ENCODE measurements at regions not wholly inside any gene's neighbourhood (a gene's known extent, or its start where the extent isn't known, plus 50 kb on each side); places are given as distances from the start of the nearest gene placed in this dataset.
A peak's percentile ranks its signal among the peaks of the same experiment; 100 is the strongest.

DNA sequence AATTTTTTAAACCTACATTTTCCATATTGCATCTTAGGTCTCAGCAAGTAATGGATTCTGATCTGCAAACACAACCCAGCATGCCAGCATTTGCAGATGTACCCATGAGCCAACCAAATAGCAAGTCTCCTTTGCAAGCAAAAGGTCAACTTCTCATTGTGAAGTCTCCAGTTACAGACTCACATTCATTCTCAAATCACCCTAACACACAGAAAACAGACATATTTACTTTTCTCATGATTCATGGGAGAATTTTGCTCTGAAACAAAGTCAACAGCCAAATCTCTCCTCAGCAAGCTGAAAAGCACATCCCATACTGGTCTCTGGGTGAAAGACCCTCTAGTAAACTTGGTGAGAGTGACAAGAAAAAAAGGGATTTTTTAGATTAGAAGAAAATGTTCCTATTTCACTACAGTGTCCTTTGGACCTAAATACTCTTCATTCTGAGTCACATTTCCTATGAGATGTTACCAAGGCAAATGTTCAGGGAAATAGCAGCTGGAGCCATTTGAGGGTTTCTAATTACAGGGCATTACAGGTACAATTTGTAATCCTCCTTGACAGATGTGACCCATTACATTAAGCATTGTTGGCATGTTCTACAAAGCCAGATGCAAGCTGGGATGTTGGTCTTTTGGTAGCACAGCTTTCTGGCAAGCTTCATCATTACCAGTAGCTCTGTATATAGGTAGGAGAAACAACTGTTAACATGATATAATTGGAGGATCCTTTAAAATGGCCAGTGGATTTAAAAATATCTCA, 383.3 kb downstream of the SMARCA1 start:
- in situ Hi-C loops (cut with HindIII; ENCODE audit: low pct_ligation_motif_present, low sequenced_read_pairs): no loop called here
- DNase-seq: peak; percentile 1
- no peak overlapping the region for H3K27ac ChIP-seq

DNA sequence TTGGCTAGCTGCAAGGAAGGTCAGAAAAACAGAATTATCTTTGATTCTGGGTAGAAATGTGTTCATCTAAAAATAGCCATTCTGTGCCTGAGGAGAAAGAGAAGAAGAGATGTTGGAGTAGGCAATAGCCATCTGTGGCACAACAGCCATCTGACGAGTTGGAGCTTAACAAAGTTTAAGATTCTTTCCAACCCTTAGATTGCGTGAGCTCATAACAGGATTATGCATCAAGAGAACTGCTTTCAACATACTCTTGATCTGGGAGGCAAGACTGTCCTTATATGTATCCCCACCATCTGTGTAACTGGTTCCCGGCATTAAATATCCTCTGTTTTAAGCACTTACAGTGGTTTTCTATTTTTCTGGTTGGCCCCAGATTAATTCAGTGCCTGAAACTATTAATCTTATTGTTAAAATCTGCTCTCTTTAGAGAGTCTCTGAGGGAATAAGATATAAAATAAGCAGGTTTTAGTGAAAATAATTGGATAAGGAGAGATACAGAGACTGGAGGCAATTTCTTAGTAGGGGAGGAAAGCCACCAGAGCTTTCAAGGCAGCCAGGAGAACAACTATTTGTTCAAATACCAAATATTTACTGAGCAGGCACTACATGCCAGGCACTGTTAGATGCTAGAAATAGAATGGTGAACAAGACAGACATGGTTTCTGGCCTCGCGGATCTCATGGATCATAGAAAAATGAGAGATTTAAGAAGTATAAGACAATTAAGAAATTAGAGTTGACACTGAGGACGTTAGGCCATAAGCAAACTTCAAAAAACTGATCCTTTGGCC, 398.0 kb downstream of the SMARCA1 start:
- H3K27ac ChIP-seq: no peak overlapping the region
- H3K27me3 ChIP-seq (replicated peaks): no peaks in the 10 kb centered on the region
- no peak for DNase-seq
- in situ Hi-C loops (cut with HindIII; ENCODE audit: low pct_ligation_motif_present, low sequenced_read_pairs): no loop called here
- H3K36me3 ChIP-seq (replicated peaks): no peaks in the 10 kb centered on the region
- TF ChIP-seq CTCF (IDR thresholded peaks at IDR 0.05; ENCODE audit: low read depth, low read length, missing control alignments): no peak
- no peak overlapping the region for H3K4me3 ChIP-seq (ENCODE audit: low read depth, low read length)

More for the DNA sequence above, 383.3 kb downstream of the SMARCA1 start:
- TF ChIP-seq CTCF (IDR thresholded peaks at IDR 0.05; ENCODE audit: low read depth, low read length, missing control alignments): no peak
- H3K36me3 ChIP-seq (replicated peaks): no peaks in the 10 kb centered on the region
- no peak overlapping the region for H3K4me3 ChIP-seq (ENCODE audit: low read depth, low read length)
- H3K27me3 ChIP-seq (replicated peaks): no peaks in the 10 kb centered on the region

GRCh38 chrX:129123795-129124194, 399.5 kb downstream of the SMARCA1 start:
- H3K36me3 ChIP-seq (replicated peaks): no peaks in the 10 kb centered on the region
- in situ Hi-C loops (cut with HindIII; ENCODE audit: low pct_ligation_motif_present, low sequenced_read_pairs): no loop called here
- no peak for TF ChIP-seq CTCF (IDR thresholded peaks at IDR 0.05; ENCODE audit: low read depth, low read length, missing control alignments)
- no peak overlapping the region for H3K27ac ChIP-seq
- H3K4me3 ChIP-seq (ENCODE audit: low read depth, low read length): no peak overlapping the region
- DNase-seq: no peak
- no peaks in the 10 kb centered on the region for H3K27me3 ChIP-seq (replicated peaks)

DNA sequence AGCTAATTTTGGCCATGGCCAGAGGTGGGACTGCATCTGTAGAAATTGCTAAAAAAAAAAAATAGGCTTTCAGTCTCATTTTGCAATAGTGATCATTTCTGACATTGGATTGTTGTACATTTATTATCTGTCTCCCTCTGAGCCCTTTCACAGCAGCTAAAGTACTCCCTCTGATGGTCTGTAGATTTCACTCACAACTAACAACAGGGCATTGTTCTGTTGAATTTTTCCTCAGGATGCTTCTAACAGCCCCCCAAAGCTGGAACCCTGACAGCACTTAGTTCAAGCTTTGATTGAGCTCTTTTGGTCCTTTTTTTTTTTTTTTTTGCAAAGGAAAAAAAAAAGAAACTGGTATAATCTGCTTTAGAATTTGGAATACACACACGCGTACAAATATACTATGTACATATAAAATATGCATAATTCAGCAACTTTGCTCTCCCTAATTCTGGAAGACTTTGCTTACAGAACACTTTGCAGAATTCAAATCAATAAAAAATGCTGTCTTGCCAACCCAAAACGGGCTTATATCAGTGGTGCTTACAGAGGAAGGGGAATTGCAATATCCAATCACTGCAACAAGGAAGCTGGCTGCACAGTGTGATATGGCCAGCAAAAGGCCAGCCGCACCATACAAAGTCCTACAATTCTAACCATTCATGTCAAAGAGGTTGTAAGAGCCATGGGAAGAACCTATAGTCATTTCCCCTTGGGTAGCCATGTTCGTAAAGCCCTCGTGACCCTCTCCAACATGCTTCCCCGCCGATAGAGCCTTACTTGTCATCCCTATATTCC, 406.4 kb downstream of the SMARCA1 start:
- in situ Hi-C loops (cut with HindIII; ENCODE audit: low pct_ligation_motif_present, low sequenced_read_pairs): no loop called here
- Histone ChIP-seq H3K27ac (no peak overlapping the region), H3K4me3 (ENCODE audit: low read depth, low read length) (no peak overlapping the region), H3K36me3 (replicated peaks) (no peaks in the 10 kb centered on the region), H3K27me3 (replicated peaks) (no peaks in the 10 kb centered on the region)
- no peak for DNase-seq
- TF ChIP-seq CTCF (IDR thresholded peaks at IDR 0.05; ENCODE audit: low read depth, low read length, missing control alignments): no peak

DNA sequence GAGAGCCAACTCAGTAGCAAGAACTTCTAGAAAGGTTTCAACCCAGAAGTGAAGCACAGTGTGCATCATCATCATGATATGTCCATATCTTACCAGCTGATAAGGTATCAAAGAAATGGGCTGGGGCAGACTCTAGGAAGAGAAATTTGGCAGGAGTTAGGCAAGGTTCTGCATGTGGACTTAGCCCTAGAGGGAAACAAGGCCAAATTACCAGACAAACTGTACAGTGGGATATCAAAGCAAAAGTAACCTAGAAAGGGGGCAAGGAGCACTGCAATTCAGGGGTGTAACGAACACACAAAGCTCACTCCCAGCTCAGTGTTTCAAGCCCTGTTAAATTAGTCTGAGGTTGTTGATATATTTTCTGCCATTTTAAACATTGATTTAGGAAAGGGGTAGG, 407.4 kb downstream of the SMARCA1 start:
- H3K27ac ChIP-seq: no peak overlapping the region
- no peaks in the 10 kb centered on the region for H3K27me3 ChIP-seq (replicated peaks)
- in situ Hi-C loops (cut with HindIII; ENCODE audit: low pct_ligation_motif_present, low sequenced_read_pairs): no loop called here
- no peaks in the 10 kb centered on the region for H3K36me3 ChIP-seq (replicated peaks)
- DNase-seq: no peak
- H3K4me3 ChIP-seq (ENCODE audit: low read depth, low read length): no peak overlapping the region
- TF ChIP-seq CTCF (IDR thresholded peaks at IDR 0.05; ENCODE audit: low read depth, low read length, missing control alignments): no peak
